ENCODE measurements at regions not wholly inside any gene's neighbourhood (a gene's known extent, or its start where the extent isn't known, plus 50 kb on each side); places are given as distances from the start of the nearest gene placed in this dataset.
A peak's percentile ranks its signal among the peaks of the same experiment; 100 is the strongest.

GRCh38 chr6:20263059-20263458 is 50.8 kb upstream of the MBOAT1 start:
- CTCF ChIA-PET, result no interaction called here
- POLR2A ChIA-PET (ENCODE audit: unreplicated experiment), result no interaction called here
- DNase-seq, result no peak
- H3K9me3 ChIP-seq (ENCODE audit: insufficient read depth, low read depth), result no peaks in the 10 kb centered on the region
- H4K20me1 ChIP-seq (ENCODE audit: insufficient read depth), result no peaks in the 10 kb centered on the region
- H3K79me2 ChIP-seq (ENCODE audit: low read depth), result no peaks in the 10 kb centered on the region
- H3K4me1 ChIP-seq (replicated peaks; ENCODE audit: insufficient read depth), result peaks cover 13% of the 10 kb centered on the region
- H3K9me2 ChIP-seq (ENCODE audit: insufficient read depth), result no peaks in the 10 kb centered on the region
- TF ChIP-seq CTCF (conservative IDR thresholded peaks at IDR 0.05) (no peak), EZH2 (IDR thresholded peaks at IDR 0.05; ENCODE audit: low read depth) (no peak)
- no peak overlapping the region for H3K4me2 ChIP-seq
- H3K4me3 ChIP-seq, result no peak overlapping the region
- no peak overlapping the region for H3K27ac ChIP-seq
- H3F3A ChIP-seq (ENCODE audit: insufficient read depth, low read depth), result peaks cover 5% of the 10 kb centered on the region; the same call in 1 of the 2 replicates
- intact Hi-C loops (cut with micrococcal nuclease; ENCODE audit: unreplicated experiment), result no loop called here
- H3K36me3 ChIP-seq (ENCODE audit: low read depth), result no peaks in the 10 kb centered on the region
- BruUV-seq (replicated peaks), result no TSS peak
- no peaks in the 10 kb centered on the region for H3K27me3 ChIP-seq (ENCODE audit: insufficient read depth, low read depth)
- H2AFZ ChIP-seq, result no peak overlapping the region

- ChIA-PET POLR2A (ENCODE audit: unreplicated experiment) (no interaction called here), CTCF (interaction anchor here (0.6 kb wide), 1 partner anchor 938 kb away, joined by 4 read pairs; no protein-coding TSS in a partner anchor)
- Histone ChIP-seq H3K4me3 (no peak overlapping the region), H3K4me2 (no peak overlapping the region), H3K4me1 (replicated peaks; ENCODE audit: insufficient read depth) (peaks cover 13% of the 10 kb centered on the region), H3K36me3 (ENCODE audit: low read depth) (no peaks in the 10 kb centered on the region), H3K9me2 (ENCODE audit: insufficient read depth) (no peaks in the 10 kb centered on the region; the same call in 1 of the 2 replicates), H2AFZ (no peak overlapping the region), H3F3A (ENCODE audit: insufficient read depth, low read depth) (peaks cover 5% of the 10 kb centered on the region; the same call in 1 of the 2 replicates), H3K9me3 (ENCODE audit: insufficient read depth, low read depth) (no peaks in the 10 kb centered on the region), H3K27me3 (ENCODE audit: insufficient read depth, low read depth) (no peaks in the 10 kb centered on the region), H3K79me2 (ENCODE audit: low read depth) (no peaks in the 10 kb centered on the region), H3K27ac (no peak overlapping the region), H4K20me1 (ENCODE audit: insufficient read depth) (no peaks in the 10 kb centered on the region)
- DNase-seq, result no peak
- intact Hi-C loops (cut with micrococcal nuclease; ENCODE audit: unreplicated experiment), result loop anchor here (2.0 to 5.0 kb wide), 2 partner anchors 29 to 139 kb away; no protein-coding TSS in a partner anchor
- TF ChIP-seq EZH2 (IDR thresholded peaks at IDR 0.05; ENCODE audit: low read depth) (no peak), CTCF (conservative IDR thresholded peaks at IDR 0.05) (no peak)
- no TSS peak for BruUV-seq (replicated peaks)
These were observed 53.6 kb upstream of the MBOAT1 start for GRCh38 chr6:20265842-20266241.

GRCh38 chr6:20266851-20267608 is 54.8 kb upstream of the MBOAT1 start:
- peaks cover 13% of the 10 kb centered on the region for H3K4me1 ChIP-seq (replicated peaks; ENCODE audit: insufficient read depth)
- H3K27ac ChIP-seq, result peak overlapping the region; percentile 40
- H3K27me3 ChIP-seq (ENCODE audit: insufficient read depth, low read depth), result no peaks in the 10 kb centered on the region
- no peaks in the 10 kb centered on the region for H3K36me3 ChIP-seq (ENCODE audit: low read depth)
- ChIA-PET POLR2A (ENCODE audit: unreplicated experiment) (interaction anchor here (0.7 kb wide), 1 partner anchor 30 kb away, joined by 13 read pairs; no protein-coding TSS in a partner anchor), CTCF (no interaction called here)
- no peaks in the 10 kb centered on the region for H4K20me1 ChIP-seq (ENCODE audit: insufficient read depth)
- H3K4me3 ChIP-seq, result no peak overlapping the region
- 0 out of 2 replicates have a peak overlapping the region, but pooled peaks have one; percentile 6 for H3K4me2 ChIP-seq
- BruUV-seq (replicated peaks), result no TSS peak
- peak; percentile 57 to 60 for DNase-seq
- no peak overlapping the region for H2AFZ ChIP-seq
- no peaks in the 10 kb centered on the region; the same call in 1 of the 2 replicates for H3K9me2 ChIP-seq (ENCODE audit: insufficient read depth)
- TF ChIP-seq EZH2 (IDR thresholded peaks at IDR 0.05; ENCODE audit: low read depth) (no peak), CTCF (conservative IDR thresholded peaks at IDR 0.05) (no peak)
- peaks cover 5% of the 10 kb centered on the region; the same call in 1 of the 2 replicates for H3F3A ChIP-seq (ENCODE audit: insufficient read depth, low read depth)
- intact Hi-C loops (cut with micrococcal nuclease; ENCODE audit: unreplicated experiment), result loop anchor here (1.0 to 5.0 kb wide), 3 partner anchors 30 to 140 kb away; partner anchors contain the start of gene MBOAT1
- H3K79me2 ChIP-seq (ENCODE audit: low read depth), result no peaks in the 10 kb centered on the region
- H3K9me3 ChIP-seq (ENCODE audit: insufficient read depth, low read depth), result no peaks in the 10 kb centered on the region
